ENCODE measurements at regions not wholly inside any gene's neighbourhood (a gene's known extent, or its start where the extent isn't known, plus 50 kb on each side); places are given as distances from the start of the nearest gene placed in this dataset.
"Not testable (repeated sequence)": the region's sequence is repeated elsewhere in the genome, so short reads cannot be mapped to it uniquely, and the experiment has no call there.

- BruUV-seq (replicated peaks) = no TSS peak
- no peaks in the 10 kb centered on the region for H3K4me1 ChIP-seq
- no peak for DNase-seq
- H3K4me3 ChIP-seq (ENCODE audit: low read depth, low read length) = no peak overlapping the region
- no peak for TF ChIP-seq CTCF (IDR thresholded peaks at IDR 0.05; ENCODE audit: insufficient read depth in 1 of 2, low read depth in 1 of 2, low read length in 1 of 2, severe bottlenecking in 1 of 2, unreplicated experiment in 1 of 2)
- no peaks in the 10 kb centered on the region for H3K9me3 ChIP-seq
- ChIA-PET CTCF (interaction anchor here (0.7 kb wide), 1 partner anchor 310 kb away, joined by 3 read pairs; no protein-coding TSS in a partner anchor), POLR2A (no interaction called here)
- peaks cover 2% of the 10 kb centered on the region for H3K27me3 Mint-ChIP-seq (ENCODE audit: insufficient read depth, unreplicated experiment)
- intact Hi-C loops (cut with micrococcal nuclease; ENCODE audit: unreplicated experiment) = no loop called here
- no peaks in the 10 kb centered on the region for H3K27me3 ChIP-seq (replicated peaks; ENCODE audit: control insufficient read depth, insufficient read depth, low read length)
- no peaks in the 10 kb centered on the region for H3K36me3 Mint-ChIP-seq (ENCODE audit: insufficient read depth, unreplicated experiment)
- no peak overlapping the region for H3K27ac Mint-ChIP-seq (ENCODE audit: unreplicated experiment)
- H3K4me1 Mint-ChIP-seq (ENCODE audit: low read depth, unreplicated experiment) = peaks cover 7% of the 10 kb centered on the region
- no peaks in the 10 kb centered on the region for H3K36me3 ChIP-seq (ENCODE audit: control insufficient read depth, insufficient read depth, low read length)
- H3K4me3 Mint-ChIP-seq (ENCODE audit: unreplicated experiment) = no peak overlapping the region
- peaks cover 15% of the 10 kb centered on the region for H3K9me3 Mint-ChIP-seq (ENCODE audit: unreplicated experiment)
Measured at GRCh38 chr9:108434036-108434435, 421.8 kb downstream of the ACTL7B start.

GRCh38 chr9:108430655-108431054 is 425.1 kb downstream of the ACTL7B start:
- Histone ChIP-seq H3K9me3 (no peaks in the 10 kb centered on the region), H3K4me3 (ENCODE audit: low read depth, low read length) (no peak overlapping the region), H3K36me3 (ENCODE audit: control insufficient read depth, insufficient read depth, low read length) (no peaks in the 10 kb centered on the region), H3K27me3 (replicated peaks; ENCODE audit: control insufficient read depth, insufficient read depth, low read length) (no peaks in the 10 kb centered on the region; the same call in 1 of the 2 replicates), H3K4me1 (no peaks in the 10 kb centered on the region)
- H3K27ac Mint-ChIP-seq (ENCODE audit: unreplicated experiment) = no peak overlapping the region
- POLR2A ChIA-PET = no interaction called here
- peaks cover 15% of the 10 kb centered on the region for H3K9me3 Mint-ChIP-seq (ENCODE audit: unreplicated experiment)
- intact Hi-C loops (cut with micrococcal nuclease; ENCODE audit: unreplicated experiment) = no loop called here
- no peaks in the 10 kb centered on the region for H3K36me3 Mint-ChIP-seq (ENCODE audit: insufficient read depth, unreplicated experiment)
- H3K27me3 Mint-ChIP-seq (ENCODE audit: insufficient read depth, unreplicated experiment) = peaks cover 6% of the 10 kb centered on the region
- no peak overlapping the region for H3K4me3 Mint-ChIP-seq (ENCODE audit: unreplicated experiment)
- CTCF ChIA-PET = no interaction called here
- no peak for TF ChIP-seq CTCF (IDR thresholded peaks at IDR 0.05; ENCODE audit: insufficient read depth in 1 of 2, low read depth in 1 of 2, low read length in 1 of 2, severe bottlenecking in 1 of 2, unreplicated experiment in 1 of 2)
- no peak for DNase-seq
- no TSS peak for BruUV-seq (replicated peaks)
- peaks cover 7% of the 10 kb centered on the region for H3K4me1 Mint-ChIP-seq (ENCODE audit: low read depth, unreplicated experiment)

- H3K4me1 ChIP-seq = no peaks in the 10 kb centered on the region
- Mint-ChIP-seq H3K4me3 (ENCODE audit: unreplicated experiment) (no peak overlapping the region), H3K27me3 (ENCODE audit: insufficient read depth, unreplicated experiment) (peaks cover 13% of the 10 kb centered on the region), H3K27ac (ENCODE audit: unreplicated experiment) (no peak overlapping the region), H3K4me1 (ENCODE audit: low read depth, unreplicated experiment) (no peaks in the 10 kb centered on the region), H3K9me3 (ENCODE audit: unreplicated experiment) (peaks cover 15% of the 10 kb centered on the region), H3K36me3 (ENCODE audit: insufficient read depth, unreplicated experiment) (no peaks in the 10 kb centered on the region)
- intact Hi-C loops (cut with micrococcal nuclease; ENCODE audit: unreplicated experiment) = no loop called here
- no peak overlapping the region for H3K4me3 ChIP-seq (ENCODE audit: low read depth, low read length)
- DNase-seq = no peak
- no TSS peak for BruUV-seq (replicated peaks)
- no peaks in the 10 kb centered on the region; the same call in 1 of the 2 replicates for H3K27me3 ChIP-seq (replicated peaks; ENCODE audit: control insufficient read depth, insufficient read depth, low read length)
- ChIA-PET POLR2A (no interaction called here), CTCF (interaction anchor here (0.6 kb wide), 1 partner anchor 41 kb away, joined by 3 read pairs; no protein-coding TSS in a partner anchor)
- H3K9me3 ChIP-seq = no peaks in the 10 kb centered on the region
- TF ChIP-seq CTCF (IDR thresholded peaks at IDR 0.05; ENCODE audit: insufficient read depth in 1 of 2, low read depth in 1 of 2, low read length in 1 of 2, severe bottlenecking in 1 of 2, unreplicated experiment in 1 of 2) = no peak
- H3K36me3 ChIP-seq (ENCODE audit: control insufficient read depth, insufficient read depth, low read length) = no peaks in the 10 kb centered on the region
Measured at GRCh38 chr9:108427751-108428150, 428.0 kb downstream of the ACTL7B start.

GRCh38 chr9:108426421-108426940 is 429.3 kb downstream of the ACTL7B start:
- Mint-ChIP-seq H3K9me3 (ENCODE audit: unreplicated experiment) (peaks cover 15% of the 10 kb centered on the region), H3K27me3 (ENCODE audit: insufficient read depth, unreplicated experiment) (peaks cover 11% of the 10 kb centered on the region)
- H3K4me1 ChIP-seq; CTCF ChIA-PET; POLR2A ChIA-PET; H3K4me3 ChIP-seq (ENCODE audit: low read depth, low read length); H3K36me3 Mint-ChIP-seq (ENCODE audit: insufficient read depth, unreplicated experiment); intact Hi-C loops (cut with micrococcal nuclease; ENCODE audit: unreplicated experiment); H3K4me1 Mint-ChIP-seq (ENCODE audit: low read depth, unreplicated experiment); BruUV-seq (replicated peaks); H3K4me3 Mint-ChIP-seq (ENCODE audit: unreplicated experiment); DNase-seq; H3K27me3 ChIP-seq (replicated peaks; ENCODE audit: control insufficient read depth, insufficient read depth, low read length); H3K36me3 ChIP-seq (ENCODE audit: control insufficient read depth, insufficient read depth, low read length); H3K9me3 ChIP-seq; H3K27ac Mint-ChIP-seq (ENCODE audit: unreplicated experiment): not testable (repeated sequence)

Measured in Caco-2 (cell line).